GM06990 (cell line): ENCODE measurements at regions not wholly inside any gene's neighbourhood (a gene's known extent, or its start where the extent isn't known, plus 50 kb on each side); places are given as distances from the start of the nearest gene placed in this dataset.

ENCODE experiments used
- DNase-seq: peaks from one replicate; pipeline ENCODE4 v3.0.0-alpha.2; 2011; ENCODE audit not compliant: insufficient read length; ENCODE audit errors: extremely low read depth
- H3K27me3 ChIP-seq: replicated peaks from 2 replicates; pipeline ENCODE4 v1.6.0; 2011; ENCODE audit warnings: low read length; ENCODE audit not compliant: control insufficient read depth, insufficient read depth
- H3K36me3 ChIP-seq: 2 replicates; pipeline ENCODE4 v1.5.1; 2011; ENCODE audit warnings: low read length; ENCODE audit not compliant: control insufficient read depth, insufficient read depth
- H3K4me3 ChIP-seq: replicated peaks from 2 replicates; pipeline ENCODE4 v1.5.1; 2011; ENCODE audit warnings: low read depth, mild to moderate bottlenecking, control low read depth, low read length
- TF ChIP-seq, protein P1 (sequence below): IDR thresholded peaks from 2 replicates; pipeline ENCODE4 v1.5.1; 2011; ENCODE audit warnings: low read length, control low read depth, mild to moderate bottlenecking, inconsistent platforms; ENCODE audit not compliant: insufficient read depth, poor library complexity, severe bottlenecking

DNA sequence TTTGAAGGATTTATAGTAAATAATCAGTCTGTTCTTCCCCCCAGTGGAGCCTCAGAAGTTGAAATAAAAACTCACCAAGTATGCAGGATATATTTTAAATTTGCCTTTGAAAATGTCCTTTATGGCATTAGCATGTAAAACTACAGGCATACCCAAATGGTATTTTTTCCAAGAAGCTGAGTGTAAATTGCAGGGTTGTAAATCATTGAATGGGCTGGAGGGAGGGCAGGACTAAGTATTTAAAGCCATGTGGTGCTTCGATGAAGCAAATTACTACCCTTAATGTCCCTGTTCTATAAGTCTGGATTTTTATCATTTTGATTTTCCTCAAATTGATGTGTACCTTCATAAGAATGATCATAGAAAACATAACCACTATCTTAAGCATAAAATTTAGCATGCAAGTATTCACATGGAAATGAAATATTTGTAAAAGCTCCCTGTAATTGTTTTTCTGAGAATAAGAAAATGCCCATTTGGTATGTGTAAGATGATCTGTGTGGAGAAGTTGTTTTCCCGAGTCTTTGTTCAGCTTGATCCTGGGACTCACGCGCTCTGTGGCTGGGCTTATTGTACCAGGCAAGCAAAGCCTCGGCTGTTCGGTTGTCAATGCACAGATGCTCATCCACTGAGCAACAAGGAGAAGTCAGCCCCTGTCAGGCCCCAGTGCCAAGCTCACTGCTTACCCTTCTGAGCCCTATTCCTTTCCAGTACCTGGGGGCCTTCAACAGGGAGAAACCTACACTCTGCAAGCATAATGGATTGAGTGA is 66.7 kb downstream of the CD164 start:
- DNase-seq: no peak

DNA sequence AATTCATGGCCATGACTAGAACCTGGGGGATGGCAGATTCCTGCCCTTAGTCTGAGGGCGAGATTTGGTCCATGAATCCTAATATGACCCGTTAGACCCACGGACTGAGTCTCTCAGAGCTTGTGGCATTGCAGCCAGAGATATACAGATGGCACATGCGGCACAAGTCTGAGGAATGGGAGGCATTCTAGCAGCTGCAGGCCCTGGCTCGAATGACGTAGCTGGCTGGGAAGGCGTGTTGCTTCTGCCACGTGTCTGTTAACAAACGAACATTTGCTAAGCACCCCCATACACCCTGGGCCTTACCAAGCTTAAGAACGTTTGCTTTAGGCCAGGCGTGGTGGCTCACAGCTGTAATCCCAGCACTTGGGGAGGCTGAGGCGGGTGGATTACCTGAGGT is 68.0 kb downstream of the CD164 start:
- TF ChIP-seq, protein P1, sequence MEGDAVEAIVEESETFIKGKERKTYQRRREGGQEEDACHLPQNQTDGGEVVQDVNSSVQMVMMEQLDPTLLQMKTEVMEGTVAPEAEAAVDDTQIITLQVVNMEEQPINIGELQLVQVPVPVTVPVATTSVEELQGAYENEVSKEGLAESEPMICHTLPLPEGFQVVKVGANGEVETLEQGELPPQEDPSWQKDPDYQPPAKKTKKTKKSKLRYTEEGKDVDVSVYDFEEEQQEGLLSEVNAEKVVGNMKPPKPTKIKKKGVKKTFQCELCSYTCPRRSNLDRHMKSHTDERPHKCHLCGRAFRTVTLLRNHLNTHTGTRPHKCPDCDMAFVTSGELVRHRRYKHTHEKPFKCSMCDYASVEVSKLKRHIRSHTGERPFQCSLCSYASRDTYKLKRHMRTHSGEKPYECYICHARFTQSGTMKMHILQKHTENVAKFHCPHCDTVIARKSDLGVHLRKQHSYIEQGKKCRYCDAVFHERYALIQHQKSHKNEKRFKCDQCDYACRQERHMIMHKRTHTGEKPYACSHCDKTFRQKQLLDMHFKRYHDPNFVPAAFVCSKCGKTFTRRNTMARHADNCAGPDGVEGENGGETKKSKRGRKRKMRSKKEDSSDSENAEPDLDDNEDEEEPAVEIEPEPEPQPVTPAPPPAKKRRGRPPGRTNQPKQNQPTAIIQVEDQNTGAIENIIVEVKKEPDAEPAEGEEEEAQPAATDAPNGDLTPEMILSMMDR: no peak

More for the DNA sequence above, 66.7 kb downstream of the CD164 start:
- H3K36me3 ChIP-seq: no peaks in the 10 kb centered on the region
- no peak overlapping the region for H3K4me3 ChIP-seq
- H3K27me3 ChIP-seq: no peaks in the 10 kb centered on the region
- TF ChIP-seq, protein P1: no peak

DNA sequence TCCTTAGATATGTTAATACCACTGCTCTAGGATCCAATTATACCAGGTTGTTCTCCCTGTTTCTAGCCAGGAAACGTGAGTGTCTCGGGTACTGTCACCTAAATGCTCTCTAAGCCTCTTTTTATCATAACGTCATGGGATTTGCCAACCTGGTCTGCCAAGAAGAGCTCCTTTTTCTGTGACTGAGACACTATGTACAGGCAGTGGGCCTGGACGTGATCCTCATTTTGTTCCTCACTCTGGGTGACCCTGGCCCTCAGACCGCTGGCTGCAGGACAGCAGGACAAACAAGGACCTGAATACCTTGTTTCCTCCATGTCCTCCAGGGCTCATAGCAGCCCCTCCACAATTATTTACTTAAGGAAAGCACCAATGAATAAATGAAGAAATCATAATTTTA is 69.1 kb downstream of the CD164 start:
- TF ChIP-seq, protein P1: no peak

More for the DNA sequence above, 68.0 kb downstream of the CD164 start:
- DNase-seq: no peak
- H3K27me3 ChIP-seq: no peaks in the 10 kb centered on the region
- H3K36me3 ChIP-seq: no peaks in the 10 kb centered on the region
- H3K4me3 ChIP-seq: no peak overlapping the region

DNA sequence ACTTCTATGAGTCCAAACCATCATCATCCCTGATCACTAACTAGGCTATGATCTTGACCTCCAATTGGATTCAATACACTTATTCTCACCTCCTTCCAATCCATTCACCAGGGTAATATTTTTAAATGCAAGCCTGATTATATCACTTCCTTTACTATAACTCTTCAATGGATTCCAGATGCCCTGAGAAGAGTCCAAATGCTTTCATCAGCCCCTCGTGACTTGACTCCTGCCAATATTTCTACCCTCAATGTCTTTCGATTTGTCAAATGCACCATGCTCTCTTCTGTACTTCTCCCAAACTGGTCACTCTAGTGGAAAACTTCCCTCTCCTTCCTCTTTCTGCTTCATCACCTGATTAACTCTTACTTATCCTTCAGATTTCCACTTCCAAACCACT is 70.8 kb downstream of the CD164 start:
- H3K36me3 ChIP-seq: no peaks in the 10 kb centered on the region

More for the DNA sequence above, 69.1 kb downstream of the CD164 start:
- DNase-seq: no peak
- Histone ChIP-seq H3K27me3 (no peaks in the 10 kb centered on the region), H3K4me3 (no peak overlapping the region), H3K36me3 (no peaks in the 10 kb centered on the region)

GRCh38 chr6:109309917-109310316 is 72.3 kb downstream of the CD164 start:
- TF ChIP-seq, protein P1: no peak
- Histone ChIP-seq H3K36me3 (no peaks in the 10 kb centered on the region), H3K27me3 (no peaks in the 10 kb centered on the region), H3K4me3 (no peak overlapping the region)
- no peak for DNase-seq

More for the DNA sequence above, 70.8 kb downstream of the CD164 start:
- Histone ChIP-seq H3K27me3 (no peaks in the 10 kb centered on the region), H3K4me3 (no peak overlapping the region)
- no peak for DNase-seq
- TF ChIP-seq, protein P1: no peak
